WI38 (cell line): ENCODE measurements at regions not wholly inside any gene's neighbourhood (a gene's known extent, or its start where the extent isn't known, plus 50 kb on each side); places are given as distances from the start of the nearest gene placed in this dataset.

Experiments
- H3K4me3 ChIP-seq: 2 replicates; pipeline ENCODE4 v1.5.1; 2011; ENCODE audit warnings: low read depth, mild to moderate bottlenecking, control low read depth, low read length
- CTCF ChIP-seq: IDR thresholded peaks from 2 replicates; pipeline ENCODE4 v1.5.1; 2012; ENCODE audit warnings: low read depth, mild to moderate bottlenecking, control low read depth, low read length

DNA sequence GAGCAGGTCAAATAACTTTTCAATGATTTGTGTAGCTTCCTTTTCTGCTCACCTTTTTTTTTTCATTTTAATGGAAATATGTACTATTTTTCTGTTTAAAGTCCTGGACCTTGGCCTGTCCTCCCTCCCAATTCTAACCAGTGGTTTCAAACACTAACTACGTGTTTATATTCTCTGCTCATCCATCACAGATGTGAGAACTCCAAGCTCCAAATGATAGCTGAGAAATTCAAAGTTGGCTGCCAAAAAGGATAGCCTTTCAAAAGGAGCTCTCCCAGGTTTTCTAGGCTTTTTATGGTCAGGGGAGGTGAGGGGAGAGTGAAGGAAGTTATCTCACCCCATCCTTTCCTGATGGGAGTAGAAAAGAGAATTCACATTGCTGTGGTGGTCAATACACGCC, 486.0 kb upstream of the TBX3 start:
- no peak for TF ChIP-seq CTCF
- H3K4me3 ChIP-seq: no peak overlapping the region

GRCh38 chr12:115166698-115167315, 482.8 kb upstream of the TBX3 start:
- TF ChIP-seq CTCF: no peak; the same call in 1 of the 2 replicates
- H3K4me3 ChIP-seq: no peak overlapping the region

- TF ChIP-seq CTCF: no peak
- no peak overlapping the region for H3K4me3 ChIP-seq
Observed at GRCh38 chr12:115163710-115164109, 479.7 kb upstream of the TBX3 start.

DNA sequence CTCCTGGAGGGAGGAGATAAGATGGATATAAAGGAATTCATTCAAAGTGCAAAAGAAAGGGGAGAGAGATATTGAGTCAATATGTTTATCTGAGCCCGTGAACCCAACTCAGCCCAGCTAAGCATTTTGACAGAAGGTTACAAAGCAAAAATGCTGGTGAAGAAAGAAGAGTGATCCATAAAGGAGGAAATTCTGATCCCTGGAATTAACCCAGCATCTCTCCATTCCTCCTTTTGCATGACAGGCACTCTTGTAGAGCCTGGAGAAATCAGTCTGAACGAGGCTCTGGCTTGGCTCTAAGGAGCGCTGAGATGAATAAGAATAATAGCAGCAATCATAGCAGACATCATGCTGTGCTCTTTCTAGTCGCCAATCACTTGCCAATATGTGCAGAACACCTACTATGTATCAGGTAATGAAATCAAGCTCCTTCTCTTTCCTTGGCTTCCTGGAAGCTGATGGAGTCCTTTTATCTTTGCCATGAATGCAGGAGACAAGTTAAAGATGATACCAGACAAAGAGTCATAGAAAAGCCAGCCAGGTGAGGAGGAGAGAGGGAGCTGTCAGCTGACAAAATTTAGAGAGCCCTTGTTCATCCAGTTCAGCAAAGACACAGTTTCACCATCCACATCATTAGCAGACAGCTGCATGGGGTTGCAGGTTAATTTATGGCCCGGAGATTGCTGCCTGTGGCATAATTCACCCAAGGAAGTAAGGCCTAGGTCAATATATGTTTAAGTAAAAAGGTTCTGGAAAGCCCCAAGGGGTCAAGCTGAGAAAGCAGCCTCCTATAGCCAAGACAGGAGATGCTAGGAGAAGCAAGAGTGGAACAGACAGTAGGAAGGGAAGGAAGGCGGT, 476.5 kb upstream of the TBX3 start:
- TF ChIP-seq CTCF: no peak
- no peak overlapping the region for H3K4me3 ChIP-seq

- no peak overlapping the region for H3K4me3 ChIP-seq
- TF ChIP-seq CTCF: no peak
Observed at GRCh38 chr12:115158816-115159215, 474.8 kb upstream of the TBX3 start.

DNA sequence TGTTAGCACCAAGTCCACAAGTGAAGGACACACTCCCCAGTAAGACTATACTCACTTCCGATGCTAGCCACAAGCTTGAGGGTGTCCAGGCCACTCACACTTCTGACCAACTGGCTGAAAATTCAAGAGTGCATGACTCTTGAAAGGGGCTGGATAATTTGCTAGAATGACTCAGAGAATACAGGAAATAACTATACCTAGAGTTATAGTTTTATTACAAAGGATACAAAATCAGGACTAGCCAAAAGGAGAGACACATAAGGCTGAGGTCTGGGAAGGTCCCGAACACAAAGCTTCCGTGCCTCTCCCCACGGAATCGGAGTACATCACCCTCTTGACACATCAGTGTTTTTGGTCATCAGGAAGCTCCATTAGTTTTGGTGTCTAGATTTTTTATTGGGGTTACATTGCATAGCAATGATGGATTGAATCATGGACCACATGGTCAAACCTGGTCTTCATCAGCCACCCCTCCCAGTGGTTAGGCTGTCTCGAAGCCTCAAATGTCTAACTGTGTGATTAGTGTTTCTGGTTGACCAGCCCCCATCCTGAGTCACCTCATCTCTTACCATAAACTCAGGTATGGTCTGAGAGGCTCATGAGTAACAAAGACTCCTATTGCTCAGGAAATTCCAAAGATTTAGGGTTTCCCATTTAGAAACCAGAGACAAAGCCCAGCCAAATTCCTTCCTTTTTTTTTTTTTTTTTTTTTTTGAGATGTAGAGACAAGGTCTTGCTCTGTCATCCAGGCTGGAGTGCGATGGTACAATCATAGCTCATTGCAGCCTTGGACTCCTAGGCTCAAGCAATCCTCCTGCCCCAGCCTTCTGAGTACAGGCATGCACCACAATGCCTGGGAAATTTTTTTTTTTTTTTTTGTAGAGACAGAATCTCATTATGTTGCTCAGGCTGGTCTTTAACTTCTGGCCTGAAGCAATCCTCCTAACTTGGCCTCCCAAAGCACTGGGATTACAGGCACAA, 472.0 kb upstream of the TBX3 start:
- no peak for TF ChIP-seq CTCF
- no peak overlapping the region for H3K4me3 ChIP-seq
